G401.6 (cell line): ENCODE measurements at regions not wholly inside any gene's neighbourhood (a gene's known extent, or its start where the extent isn't known, plus 50 kb on each side); places are given as distances from the start of the nearest gene placed in this dataset.
"Not testable (repeated sequence)": the region's sequence is repeated elsewhere in the genome, so short reads cannot be mapped to it uniquely, and the experiment has no call there.

Experiments
- FAIRE-seq: peaks from 2 replicates; lab custom pipeline; 2012; peaks lifted over from hg19 to GRCh38; lab: Jason Lieb, UNC

DNA sequence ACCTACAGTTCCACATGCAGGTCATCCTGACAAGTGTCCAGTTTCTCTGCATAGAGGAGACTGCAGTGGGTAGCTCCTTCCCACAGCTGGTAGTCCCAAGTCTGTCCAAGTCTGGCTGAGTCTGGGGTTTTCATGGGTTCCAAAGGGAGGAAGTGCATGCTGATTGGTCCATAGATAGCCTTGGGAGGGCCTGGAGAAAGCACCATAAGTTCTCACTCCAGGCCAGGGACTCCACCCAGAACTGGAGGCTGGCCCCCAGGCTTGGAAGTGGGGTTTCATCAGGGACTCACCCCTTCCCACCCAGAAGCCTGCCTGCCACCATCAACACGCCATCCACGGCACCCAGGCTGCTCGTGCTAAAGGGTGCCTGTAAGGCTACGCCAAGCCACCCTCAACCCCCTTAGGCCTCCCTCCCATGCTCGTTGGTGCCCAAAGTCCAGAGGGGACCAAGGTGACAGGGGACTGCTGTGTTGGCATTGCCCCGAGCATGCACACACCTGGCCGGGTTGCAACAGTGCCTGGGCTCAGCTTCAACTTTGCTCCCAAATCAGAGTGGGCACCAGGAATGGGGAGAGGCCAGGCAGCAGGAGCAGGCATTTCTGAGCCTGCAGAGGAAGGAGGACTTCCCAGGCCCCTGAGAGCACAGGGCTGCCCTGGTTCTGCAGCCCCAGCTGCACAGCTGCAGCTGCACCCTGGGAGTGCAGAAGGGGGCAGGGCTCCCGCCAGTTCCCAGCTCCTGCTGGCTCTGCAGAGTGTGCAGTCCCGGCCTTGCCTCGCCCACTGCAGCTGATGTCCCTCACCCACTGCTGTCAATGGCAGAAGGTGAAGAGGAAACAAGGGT lies 116.5 kb upstream of the MAP2 start:
- no peak for FAIRE-seq

DNA sequence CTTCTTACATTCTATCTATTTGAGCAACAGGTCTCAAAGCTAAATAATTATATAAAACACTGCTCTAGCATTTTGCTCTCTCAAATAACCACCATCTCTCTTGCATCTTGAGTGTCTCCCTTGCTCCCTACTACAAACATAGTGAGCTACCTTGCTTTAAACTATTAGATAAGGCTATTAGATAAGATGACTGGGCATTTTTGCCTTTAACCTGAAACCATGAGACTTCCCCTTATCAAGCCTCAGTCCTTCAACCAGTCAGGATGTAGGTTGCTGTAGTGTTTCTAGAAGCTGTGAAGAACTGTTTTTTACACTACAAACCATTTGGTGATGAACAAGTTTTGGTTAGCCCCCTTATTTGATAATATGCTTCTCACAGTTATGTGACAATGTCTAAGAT lies 115.4 kb upstream of the MAP2 start:
- no peak for FAIRE-seq

DNA sequence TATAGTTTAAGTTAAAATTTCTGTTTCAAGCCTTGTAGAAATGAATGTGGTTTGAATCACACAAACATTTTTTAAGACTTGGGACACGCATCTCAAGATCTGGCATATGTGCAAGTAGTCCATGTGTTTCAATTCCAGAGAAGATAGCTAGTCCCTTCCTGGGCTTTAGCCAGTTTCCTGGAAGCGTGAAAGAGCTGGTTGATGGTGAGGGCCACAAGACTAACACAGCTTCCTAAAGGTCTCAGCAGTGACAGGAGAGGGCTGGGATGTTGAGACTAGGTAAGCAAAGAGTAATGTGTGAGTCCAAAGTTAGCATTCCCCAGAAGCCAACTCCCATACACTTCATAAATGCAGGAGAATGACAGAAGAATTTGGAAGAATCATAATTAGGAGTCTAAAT lies 111.9 kb upstream of the MAP2 start:
- no peak for FAIRE-seq

DNA sequence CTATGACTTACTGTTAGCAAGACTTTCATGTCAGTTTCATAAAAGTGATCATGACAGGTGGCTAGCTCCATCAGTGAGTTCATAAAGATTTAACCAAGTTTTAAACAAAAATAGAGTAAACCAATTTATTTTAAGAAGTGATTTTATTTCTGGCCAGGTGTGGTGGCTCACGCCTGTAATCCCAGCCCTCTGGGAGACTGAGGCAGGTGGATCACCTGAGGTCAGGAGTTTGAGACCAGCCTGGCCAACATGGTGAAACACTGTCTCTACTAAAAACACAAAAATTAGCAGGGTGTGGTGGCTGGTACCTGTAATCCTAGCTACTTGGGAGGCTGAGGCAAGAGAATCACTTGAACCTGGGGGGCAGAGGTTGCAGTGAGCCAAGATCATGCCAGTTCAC lies 111.4 kb upstream of the MAP2 start:
- not testable (repeated sequence) for FAIRE-seq

DNA sequence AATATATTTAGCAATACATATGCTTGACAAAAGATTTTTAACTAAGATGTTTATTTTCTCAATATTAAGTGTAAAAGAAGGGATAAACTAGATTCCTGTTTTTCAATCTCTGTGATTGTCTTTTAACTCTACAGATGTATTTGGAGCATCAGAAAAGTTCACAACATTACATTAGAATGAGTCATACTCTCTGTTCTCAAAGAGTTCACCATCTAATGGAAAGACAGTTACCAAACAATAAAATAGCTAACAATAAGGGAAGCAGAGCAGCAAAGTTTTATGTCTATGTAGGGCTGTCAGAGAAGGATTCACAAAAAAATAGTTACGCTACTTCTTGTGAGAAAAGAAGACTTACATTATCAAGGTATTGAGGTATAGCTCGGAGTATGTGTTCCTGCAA lies 109.2 kb upstream of the MAP2 start:
- FAIRE-seq: no peak

DNA sequence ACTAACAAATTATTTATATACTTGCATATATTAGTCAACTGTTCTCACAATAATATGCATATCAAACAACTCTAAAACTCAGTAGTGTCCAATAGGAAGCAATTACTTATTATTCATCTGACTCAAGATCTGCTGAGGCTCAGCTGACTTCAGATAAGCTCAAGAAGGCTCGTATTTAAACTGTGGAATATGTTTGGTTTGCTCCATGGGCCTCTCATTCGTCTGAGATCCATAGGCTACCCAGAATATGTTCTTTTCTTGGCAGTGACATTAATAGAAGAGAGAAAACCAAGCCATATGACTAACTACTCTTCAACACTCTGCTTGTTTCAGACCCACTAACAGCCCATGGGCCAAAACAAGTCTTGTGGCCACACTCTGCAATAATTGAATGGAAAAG lies 107.7 kb upstream of the MAP2 start:
- no peak for FAIRE-seq

DNA sequence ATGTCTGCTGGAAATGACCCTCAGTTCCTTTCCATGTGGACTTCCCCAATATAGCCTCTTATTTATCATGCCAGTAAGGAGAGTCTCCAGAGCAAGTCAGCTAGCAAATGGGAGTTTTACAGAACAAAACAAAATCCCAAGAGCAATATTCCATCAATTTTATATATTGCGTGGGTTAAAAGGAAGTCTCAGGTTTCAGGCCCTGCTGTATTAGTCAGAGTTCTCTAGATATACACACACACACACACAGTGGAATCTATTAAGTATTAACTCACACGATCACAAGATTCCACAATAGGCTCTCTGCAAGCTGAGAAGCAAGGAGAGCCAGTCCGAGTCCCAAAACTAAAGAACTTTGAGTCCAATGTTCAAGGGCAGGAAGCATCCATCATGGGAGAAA lies 102.8 kb upstream of the MAP2 start:
- FAIRE-seq: no peak

DNA sequence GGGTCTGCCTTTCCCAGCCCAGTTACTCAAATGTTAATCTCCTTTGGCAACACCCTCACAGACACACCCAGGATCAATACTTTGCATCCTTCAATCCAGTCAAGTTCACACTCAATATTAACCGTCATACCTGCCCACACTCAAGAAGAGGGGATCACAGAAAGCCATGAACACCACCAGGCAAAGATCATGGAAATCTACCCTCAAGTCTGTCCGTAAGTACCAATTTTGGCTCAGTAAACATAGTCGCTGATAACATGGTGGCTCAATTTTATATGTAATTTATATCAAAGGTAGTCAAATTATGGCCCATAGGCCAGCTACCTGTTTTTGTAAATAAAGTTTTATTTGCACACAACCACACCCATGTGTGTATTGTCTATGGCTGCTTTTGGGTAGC lies 102.3 kb upstream of the MAP2 start:
- FAIRE-seq: no peak

DNA sequence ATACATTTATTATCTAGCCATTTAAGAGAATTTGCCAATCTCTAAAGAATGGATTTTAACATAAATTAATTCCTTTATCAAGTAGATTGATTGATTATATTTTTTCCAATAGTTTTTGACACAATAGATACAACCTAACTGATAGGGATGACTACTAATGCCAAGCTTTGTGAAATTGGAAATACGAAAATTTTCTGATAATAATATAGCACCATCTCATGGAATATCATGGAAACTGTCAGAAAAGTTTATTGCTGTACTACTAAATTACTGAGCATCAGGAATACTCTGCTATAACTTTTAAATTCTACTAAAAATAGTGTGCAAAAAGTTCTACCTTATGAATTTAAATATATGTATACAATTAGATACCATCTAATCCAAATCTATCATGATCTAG lies 101.8 kb upstream of the MAP2 start:
- FAIRE-seq: no peak

DNA sequence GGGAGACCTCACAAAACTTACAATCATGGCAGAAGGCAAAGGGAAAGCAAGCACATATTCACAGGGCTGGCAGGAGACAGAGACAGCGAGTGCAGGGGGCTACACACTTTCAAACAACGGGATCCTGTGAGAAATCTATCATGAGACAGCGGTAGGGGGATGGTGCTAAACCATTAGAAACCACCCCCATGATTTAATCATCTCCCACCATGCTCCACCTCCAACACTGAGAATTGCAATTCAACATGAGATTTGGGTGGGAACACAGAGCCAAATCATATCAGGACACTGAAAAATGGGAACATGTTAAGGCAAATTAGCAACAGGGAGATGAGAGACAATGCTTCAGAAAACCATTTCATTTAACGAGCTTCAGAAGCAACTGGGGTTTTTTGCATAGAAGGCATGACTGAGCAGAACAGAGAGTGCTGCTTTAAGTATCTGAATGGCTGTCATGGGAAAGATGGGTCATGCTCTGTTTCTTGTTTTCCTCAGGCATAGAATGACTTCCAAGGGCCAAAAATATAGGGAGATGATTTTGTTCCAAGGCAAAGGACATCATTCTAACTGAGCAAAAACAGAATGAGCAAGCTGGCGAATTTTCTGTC lies 100.8 kb upstream of the MAP2 start:
- no peak for FAIRE-seq

DNA sequence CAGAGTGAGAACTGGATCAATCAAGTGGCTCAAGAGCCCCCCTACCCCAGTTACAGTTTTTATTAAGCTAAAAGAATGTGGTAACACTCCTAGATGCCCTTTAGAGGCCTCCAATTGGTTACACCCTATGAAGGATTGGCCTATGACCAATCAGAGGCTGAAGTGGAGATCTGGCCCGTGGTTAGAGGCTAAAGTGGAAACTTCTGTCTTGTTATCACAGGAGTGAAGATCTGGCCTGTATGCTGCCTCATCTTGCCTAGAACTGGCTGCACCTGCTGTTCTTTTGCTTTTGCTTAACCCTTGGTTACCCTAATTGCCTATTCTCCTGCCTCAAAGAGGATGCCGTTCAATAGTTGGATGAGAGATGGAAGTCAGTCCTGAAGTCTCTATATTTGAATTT lies 100.1 kb upstream of the MAP2 start:
- no peak for FAIRE-seq

DNA sequence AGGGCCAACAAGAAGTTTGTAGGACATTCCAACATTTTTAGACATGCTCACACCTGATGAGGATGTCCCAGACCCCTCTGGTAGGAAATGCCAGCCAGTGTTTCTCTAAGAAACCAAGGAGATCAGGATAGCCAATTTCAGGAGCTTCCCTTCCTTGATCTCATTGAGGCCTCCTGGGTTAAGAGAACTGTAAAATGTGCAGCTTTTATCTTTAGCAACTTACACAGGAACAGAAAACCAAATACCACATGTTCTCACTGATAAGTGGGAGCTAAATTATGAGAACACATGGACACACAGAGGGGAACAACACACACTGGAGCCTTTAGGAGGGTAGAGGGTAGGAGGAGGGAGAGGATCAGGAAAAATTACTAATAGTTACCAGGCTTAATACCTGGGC lies 99.6 kb upstream of the MAP2 start:
- FAIRE-seq: no peak

DNA sequence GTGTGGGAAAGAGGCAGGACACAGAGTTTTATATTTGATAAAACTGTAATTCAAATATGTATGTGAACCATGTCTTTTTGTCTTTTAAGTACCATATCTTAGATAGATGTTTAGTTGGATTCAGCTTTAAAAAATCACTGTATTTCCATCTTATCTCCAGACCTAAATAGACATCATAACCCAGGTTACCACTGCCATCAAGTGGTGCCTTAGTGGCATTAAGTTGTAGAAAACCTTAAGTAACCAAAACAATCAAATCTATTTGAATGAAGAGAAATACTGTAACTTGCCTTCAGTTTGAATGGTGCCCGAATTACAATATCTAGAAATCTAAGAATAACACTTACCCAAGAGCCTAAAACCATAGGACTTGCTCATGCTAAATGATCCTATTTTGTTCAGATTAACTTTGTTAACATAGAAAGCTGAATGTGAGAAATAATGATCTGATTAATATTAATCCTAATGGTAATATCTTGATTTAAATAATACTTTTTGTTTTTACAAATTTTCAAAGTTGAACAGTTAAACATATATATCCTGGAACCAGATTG lies 92.5 kb upstream of the MAP2 start:
- FAIRE-seq: peak; percentile 41

DNA sequence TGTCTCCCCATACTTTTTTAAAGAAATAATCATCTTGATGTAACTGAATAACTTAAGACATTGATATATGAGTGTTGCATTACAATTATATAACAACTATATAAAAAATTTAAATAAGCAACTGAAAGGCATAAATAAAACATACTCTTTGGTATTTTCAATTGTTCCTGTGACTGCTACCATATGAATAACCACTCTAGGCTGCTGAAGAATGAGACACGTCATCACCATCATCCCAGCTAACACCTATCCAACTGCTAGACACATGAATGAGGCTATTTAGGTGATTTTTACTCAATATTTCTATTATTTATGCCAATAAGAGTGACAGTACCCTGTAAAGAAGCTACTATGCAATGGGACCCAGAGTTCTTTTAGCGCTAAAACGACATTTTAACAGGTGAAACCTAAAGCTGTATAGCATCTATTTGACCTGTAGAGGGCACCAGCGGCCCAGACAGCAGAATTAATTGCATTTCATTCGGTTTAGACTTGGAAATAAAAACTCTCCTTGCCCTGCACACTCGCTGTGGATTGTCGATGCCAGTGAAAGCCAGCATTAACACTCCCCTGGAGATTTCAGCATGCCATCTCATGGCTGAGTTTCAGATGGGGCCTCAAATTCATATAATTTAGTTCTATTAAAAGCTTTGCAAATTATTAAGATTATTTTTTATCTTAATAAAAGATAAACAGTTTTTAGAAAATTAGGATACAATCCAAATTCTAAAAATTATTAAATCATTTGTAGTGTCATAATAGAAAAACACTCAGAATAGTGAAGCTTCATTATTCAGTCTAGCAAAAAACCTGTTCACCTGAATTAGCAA lies 89.4 kb upstream of the MAP2 start:
- peak; percentile 46 for FAIRE-seq

DNA sequence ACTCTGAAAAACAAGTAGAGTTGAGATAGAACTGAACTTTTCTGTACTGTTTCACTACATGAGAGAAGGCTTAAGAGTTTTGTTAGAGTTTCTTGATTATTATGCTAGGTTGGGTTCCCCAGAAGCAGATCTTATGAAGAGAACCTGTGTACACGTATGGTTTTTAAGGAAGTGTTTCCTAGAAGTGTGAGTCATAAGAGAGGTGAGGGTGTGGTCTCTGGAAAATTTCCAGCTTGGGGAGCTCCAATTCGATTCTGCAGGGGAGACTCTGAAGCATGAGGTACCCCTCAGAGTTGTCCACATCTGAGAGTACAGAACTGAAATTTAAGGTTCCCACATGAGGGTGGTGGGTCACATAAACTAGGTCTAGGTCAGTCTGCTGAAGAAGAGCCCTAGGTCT lies 83.3 kb upstream of the MAP2 start:
- FAIRE-seq: no peak

DNA sequence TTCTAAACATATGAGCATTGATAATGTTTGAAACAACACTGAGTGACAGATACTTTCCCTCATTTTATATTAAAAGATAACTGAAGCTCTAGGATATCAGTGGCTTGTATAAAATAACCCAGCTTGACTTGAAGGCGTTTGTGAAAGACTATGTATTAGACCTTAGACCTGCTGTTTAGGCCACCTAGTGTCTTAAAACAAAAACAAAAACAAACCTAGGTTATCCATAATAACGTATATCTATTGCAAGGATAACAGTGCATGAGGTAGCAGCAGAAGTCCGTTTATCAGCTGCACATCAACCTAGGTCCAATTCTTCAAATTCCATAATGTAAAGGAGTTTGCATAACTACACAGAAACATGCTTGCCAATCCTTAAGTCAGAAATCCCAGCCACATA lies 79.5 kb upstream of the MAP2 start:
- FAIRE-seq: no peak

DNA sequence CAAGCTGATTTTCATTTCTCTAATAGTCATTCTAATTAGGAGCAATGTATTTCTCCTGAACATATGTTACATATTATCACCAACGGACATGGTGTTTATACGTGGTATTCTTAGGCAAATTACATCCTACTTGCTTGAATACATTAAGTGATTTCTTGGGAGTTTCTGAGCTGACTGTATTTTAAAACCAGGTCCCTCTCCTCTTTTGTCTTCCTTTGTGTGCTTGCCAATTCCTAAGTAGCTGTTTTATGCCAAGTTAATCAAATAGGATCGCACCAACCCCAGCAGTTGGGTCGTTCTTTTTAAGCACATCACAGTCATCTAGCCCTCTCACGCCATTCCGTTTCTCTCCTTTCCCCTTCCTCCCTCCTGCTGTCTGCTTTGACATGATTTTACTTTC lies 75.4 kb upstream of the MAP2 start:
- FAIRE-seq: no peak

DNA sequence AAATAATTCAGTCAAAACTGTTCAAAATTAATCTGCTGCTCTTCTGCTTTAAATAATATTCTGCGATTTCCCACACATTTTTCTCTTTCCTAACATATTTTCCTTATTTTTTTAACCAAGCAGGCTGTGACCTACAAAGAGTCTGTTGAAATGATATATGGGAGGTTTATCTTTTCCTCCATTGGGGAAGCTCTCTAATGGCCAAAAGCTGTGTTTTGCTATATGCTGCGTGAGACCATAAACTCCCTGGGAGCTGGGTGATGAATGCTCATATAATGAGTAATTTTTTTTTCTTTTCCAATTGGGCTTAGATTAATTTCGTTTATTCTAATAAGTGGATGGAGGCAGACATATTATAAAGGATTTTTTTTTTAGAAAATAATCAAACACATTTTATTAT lies 72.2 kb upstream of the MAP2 start:
- no peak for FAIRE-seq

DNA sequence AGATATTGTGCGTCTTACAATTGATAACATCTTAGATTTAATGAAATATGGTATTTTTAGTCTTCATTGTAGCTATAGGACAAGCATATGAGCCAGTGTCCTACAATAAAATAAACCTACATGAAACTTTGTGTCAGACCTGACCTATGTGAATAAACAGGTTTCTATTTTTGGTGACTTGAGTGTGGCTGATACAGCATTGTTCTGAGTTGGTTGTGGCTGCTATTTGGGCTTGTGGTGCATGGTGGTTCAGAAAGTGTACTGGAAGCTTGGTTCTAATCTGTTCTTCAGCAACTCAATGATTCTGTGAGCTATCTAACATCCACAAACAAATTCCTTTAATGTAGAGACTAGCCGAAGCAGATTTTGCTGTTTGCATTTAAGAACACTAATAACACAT lies 64.9 kb upstream of the MAP2 start:
- FAIRE-seq: no peak

DNA sequence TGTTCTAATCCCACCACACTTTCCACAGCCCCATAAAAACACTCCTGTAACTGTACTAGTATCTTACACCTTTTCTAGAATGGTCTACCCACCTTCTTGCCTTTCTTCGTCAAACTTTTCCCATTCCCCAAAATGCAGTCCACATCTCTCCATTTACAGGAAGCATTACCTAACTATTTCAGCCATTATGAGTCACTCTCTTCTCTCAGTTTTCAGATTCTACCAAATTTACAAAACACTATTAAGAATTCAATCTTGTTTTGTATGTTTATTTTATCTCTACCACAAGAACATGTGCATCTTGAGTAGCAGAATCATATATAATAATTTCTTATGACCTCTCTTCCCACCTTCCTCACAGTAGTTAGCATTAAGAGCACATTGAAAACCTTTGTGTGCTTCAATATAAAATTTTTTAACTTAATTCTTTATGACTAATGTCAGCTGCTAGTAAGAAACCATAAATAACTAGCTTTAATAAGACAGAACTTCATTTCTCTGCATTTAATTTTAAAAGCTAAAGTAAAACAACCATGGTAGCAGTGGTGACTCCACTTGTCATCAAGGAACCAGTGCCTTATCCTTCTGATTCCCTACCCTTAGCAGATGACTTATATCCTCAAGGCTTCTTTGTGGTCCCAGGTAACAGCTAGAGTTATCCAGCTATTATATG lies 56.6 kb upstream of the MAP2 start:
- FAIRE-seq: no peak

DNA sequence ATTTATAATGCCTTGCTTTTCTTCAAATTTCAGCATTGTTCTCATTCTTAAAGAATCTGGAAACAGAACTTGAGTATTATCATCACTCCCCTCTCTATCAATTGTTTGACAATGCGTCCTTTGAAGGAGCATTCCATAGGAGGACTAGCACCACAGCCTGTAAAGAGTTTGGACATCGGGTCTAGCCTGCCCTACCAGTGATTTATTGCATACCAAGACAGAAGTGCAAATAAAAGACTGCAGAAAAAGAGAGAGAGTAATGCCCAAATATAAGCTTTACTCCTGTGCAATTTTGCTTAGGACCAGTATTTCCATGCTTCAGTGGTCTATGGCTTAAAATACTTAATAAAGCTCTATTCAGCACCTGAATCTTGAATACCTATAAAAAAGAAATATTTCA lies 55.4 kb upstream of the MAP2 start:
- FAIRE-seq: no peak

DNA sequence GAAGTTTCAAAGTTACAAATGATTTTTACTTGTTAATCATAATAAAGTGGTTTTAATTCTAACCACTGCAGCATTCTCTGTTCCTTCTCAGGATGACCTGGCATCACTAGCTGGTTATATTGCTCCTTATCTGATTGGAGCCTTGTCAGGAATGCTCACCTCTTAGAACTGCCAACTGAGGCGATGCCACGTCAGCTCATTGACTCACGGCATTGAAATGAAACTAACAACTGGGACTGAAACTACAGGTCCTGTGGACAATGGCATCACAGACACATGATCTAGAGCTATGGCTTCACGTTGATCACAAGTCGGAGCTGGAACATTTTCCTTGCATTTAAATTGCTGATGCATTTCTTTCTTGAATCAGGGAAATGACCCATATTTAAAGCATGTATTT lies 54.9 kb upstream of the MAP2 start:
- FAIRE-seq: no peak

DNA sequence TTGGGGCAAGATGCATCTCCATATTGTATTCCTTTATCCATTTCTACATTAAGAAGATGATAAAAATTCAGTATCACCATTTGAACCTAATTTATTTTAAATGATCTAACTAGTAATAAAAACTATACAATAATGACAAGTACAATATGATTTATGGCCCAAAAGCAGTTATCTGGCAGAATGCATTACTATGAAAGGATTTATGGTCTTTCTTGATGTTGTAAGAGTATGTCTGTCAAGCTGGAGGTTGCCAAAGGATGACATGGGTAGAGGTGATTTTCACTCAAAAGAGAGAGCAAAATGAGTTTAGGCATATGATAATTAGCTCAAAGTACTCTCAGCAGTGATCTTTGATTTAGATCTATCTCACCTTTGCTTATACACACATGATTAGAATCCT lies 54.2 kb upstream of the MAP2 start:
- FAIRE-seq: no peak
